ENCODE measurements at regions not wholly inside any gene's neighbourhood (a gene's known extent, or its start where the extent isn't known, plus 50 kb on each side); places are given as distances from the start of the nearest gene placed in this dataset.

GRCh38 chr5:164345853-164346252 lies 840.4 kb downstream of the MAT2B start:
- no peak for TF ChIP-seq CTCF (IDR thresholded peaks at IDR 0.05)
- TF ChIP-seq POLR2A (IDR thresholded peaks at IDR 0.05) = no peak
